NCI-H2227 (cell line): ENCODE measurements at regions not wholly inside any gene's neighbourhood (a gene's known extent, or its start where the extent isn't known, plus 50 kb on each side); places are given as distances from the start of the nearest gene placed in this dataset.

ENCODE experiments used
- DNase-seq: peaks from one replicate; lab custom pipeline; 2025; ENCODE audit not compliant: unreplicated experiment; lab: John Stamatoyannopoulos, UW

DNA sequence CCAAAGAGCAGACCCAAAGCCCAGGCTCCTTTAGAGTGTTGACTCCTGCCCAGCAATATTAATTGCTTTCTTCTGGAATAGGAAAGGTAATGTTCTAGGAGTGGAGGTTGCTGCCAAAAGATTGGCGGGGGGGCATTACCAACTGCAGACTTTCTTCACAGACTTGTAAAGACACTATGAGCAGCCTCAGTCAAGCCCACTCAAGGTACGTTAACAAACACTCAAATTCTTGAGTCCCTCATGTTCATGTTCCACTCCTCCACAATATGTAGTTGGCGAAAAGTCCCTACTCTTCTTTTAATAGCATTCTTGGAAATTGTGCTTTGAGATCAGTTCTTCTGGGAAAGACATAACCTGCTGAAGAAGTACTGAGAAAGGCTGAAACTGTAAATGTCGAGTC is 409.2 kb upstream of the KIF2A start:
- DNase-seq = no peak

DNA sequence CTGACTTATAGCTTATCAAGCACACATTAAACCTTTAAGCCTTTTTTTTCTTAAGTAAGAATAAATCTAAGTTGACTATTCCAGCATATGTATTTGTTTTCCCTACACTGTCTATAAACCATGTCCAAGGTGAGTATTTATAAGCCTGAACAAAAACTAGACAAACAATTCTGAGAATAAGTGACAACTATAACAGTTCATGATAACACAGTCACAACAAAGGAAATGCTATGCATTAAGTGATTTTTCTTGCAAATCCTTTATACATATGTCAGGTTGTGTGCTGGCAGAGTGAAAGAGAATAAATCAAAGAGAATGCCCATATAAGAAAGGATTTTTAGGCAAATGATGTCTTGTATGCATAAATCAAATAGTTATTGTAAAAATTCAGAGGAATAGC is 408.8 kb upstream of the KIF2A start:
- DNase-seq = no peak

DNA sequence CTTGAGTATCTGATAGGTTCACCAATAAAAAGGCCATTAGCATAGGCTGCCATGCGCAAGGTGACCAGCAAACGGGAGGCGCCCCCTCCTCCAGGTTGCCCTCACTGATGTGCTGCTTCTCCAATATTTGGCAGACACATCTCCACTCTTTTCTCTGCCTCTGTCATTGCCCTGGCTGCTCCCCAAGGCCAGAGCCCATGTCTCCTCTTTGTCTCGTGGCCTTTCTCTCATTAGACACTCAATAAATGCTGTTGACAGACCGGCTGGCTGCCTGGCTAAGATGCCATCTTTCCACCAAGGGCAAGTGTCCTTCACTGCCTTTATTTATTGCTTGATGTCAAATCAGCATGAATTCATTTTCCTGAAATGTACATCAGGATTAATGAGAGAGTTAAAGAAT is 404.0 kb upstream of the KIF2A start:
- DNase-seq = no peak

- no peak for DNase-seq
Observed at GRCh38 chr5:61904730-61905129, 401.3 kb upstream of the KIF2A start.

DNA sequence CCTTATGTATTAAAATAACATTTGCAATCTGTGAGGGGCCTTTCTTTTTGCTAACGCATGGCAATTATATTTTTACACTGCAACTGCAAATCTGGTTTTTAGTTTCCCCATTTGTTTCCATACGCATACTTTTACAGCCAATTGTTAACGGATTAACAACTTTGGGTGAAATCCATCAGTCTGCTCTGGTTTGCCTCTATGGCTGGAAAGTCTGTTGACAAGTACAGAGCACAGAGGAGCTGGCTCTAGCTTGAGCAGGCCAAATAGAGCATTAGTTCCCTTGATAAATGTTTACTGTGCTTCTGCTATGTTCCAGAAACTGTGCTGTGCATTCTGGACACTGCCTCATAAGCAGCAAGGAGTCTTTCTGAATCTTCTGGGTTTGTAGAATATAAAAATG is 400.4 kb upstream of the KIF2A start:
- no peak for DNase-seq

DNA sequence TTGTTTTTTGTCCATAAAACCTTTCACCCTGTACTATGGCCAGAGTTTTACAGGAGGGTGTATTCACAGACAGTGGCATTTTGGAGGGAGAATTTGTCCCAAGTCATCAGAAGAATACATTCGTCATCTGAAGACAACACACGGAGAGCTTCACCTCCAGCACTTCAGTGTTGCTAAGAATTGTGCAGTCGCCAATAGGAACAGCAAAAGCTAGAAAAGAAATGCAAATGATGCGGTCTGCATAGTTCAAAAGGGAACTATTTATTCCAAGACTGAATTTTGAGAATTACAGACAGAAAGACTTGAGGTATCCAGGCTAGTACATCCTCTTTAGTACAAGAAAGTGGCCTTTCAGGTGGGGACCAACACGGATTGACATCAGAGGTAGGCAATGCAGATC is 399.2 kb upstream of the KIF2A start:
- DNase-seq = no peak

- DNase-seq = no peak
Observed at GRCh38 chr5:61907995-61908394, 398.0 kb upstream of the KIF2A start.

DNA sequence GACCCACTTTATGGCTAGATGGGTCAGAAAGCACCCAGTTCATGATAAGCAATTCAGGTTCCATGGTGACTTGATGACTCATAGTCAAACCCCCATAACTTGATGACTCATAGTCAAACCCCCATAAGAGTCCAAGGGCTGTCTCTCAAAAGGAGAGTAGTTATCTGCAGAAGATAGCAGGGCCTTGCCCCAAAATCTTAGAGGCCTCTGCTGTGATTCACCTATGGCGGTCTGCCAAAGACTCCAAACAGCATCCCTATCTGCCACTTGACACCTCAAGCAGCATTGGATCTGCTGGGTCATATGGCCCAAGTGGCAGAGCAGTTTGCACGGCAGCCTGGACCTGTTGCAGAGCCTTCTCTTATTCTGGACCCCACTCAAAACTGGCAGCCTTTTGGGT is 395.2 kb upstream of the KIF2A start:
- DNase-seq = no peak

GRCh38 chr5:61912559-61912958 is 393.4 kb upstream of the KIF2A start:
- no peak for DNase-seq

- no peak for DNase-seq
Observed at GRCh38 chr5:61915646-61916045, 390.4 kb upstream of the KIF2A start.

DNA sequence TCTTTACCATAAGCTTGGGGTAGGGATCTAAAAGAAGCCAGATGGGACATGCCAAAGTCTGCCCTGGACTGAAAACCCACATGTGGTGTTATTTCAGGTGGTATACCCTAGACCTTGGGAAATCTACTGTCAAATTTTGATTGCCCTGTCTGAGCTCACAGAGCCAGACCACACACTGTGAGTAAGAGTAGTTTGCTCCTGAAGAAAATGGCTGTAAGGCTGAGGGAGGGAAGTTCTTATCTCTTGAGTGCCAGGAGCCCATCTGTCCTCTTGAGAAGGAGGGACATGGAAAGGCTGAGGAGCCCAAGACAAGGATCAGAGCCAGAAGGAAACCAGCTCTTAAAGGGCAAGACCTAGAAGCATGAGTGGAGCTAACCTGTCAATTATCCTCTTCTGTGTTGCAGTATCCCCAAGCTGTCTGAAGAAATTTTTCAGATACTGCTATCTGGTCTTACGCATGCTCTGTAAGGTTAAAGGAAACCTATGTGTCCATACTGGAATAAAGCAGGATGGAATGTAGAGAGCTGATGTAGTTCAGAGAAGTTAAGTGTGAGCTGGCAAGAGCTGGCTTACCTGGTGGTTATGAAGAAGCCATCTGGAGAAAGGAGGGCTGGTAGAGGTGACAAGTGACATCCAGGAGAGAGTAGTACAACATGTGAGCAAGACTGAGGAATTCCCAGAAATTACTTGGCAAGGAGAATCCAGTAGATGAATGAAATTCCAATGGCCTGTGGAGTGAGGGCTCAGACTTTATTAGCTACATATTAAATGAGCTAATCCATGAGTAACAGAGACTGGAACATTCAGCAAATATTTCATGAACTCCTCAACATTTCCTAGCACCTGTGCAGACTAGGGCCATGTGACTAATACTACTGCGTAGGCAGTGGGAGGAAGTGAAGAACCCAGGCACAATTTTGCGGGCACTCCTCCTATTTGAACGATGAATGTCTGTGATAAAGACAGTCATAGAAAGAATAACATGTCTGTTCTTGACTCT is 389.1 kb upstream of the KIF2A start:
- DNase-seq = peak; percentile 4

GRCh38 chr5:61918611-61919010 is 387.4 kb upstream of the KIF2A start:
- DNase-seq = no peak

DNA sequence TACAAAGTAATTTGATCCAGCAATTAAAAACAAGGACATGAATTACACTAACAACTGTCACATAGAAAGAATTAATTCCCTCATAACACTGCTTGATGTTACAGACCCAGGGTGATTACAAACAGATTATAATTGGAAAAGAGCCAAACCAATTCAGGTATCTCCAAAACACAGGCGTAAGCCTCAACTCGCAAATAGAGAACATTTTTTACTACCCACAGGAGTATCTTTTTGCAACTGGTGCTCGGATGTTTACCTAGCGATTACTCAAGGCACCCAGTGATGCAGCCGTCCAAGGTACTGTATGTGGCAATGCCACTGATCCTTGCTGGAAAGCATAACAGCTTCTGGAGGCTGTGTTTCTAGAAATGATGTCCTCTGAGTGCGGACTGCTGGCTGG is 386.1 kb upstream of the KIF2A start:
- DNase-seq = no peak

DNA sequence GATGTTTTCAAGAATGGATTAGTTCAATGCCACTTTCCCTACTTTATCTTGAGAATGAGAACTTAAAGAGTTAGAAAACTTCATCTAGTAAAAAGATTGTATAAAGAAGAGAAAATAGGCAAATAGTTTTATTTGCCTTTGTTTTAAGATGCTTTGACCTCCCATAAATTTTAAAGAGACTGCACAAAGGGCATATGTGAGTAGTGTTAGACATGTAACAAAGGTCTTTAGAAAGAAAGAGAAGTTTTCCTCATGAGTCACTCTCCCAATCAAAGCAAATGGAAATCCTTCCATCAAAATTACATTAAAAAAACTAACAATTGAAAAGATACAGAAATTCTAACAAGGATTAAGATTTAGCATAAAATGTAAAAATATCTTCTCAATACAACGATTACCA is 381.8 kb upstream of the KIF2A start:
- no peak for DNase-seq

DNA sequence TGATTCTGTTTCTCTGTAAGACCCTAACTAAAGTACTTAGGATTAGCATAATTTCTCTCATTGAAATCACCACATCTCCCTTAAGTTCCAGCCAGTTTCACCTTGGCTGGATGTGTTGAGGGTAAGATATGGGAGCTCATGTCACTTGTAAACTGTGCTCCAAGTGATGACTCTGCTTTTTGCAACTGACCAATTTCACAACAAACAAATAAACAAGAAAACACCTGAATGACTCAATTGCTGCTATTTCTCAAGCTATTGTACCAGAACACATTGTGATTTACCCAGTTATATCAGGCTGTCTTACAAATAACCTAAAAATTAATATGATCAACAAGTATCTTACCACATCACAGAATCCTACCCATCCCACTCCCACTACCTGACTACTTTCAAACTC is 379.1 kb upstream of the KIF2A start:
- no peak for DNase-seq

DNA sequence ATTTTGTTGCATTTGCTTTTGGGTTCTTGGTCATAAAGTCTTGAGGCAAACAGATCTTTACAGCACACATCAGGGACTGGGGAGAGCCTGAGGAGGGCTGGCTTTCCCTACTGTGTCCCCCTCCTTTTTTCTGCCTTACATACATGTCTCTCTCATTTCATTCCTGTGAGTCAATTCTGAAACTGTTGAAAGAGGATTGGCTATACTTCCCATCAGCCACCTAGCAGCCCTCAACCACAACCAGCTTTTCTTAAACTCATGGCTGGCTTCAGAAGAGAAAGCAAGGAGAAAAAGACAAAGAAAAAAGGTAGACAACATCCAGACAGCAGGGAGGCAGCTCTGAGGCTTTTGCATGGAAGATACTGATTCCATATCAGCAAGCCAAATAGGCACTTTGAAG is 374.8 kb upstream of the KIF2A start:
- DNase-seq = no peak

DNA sequence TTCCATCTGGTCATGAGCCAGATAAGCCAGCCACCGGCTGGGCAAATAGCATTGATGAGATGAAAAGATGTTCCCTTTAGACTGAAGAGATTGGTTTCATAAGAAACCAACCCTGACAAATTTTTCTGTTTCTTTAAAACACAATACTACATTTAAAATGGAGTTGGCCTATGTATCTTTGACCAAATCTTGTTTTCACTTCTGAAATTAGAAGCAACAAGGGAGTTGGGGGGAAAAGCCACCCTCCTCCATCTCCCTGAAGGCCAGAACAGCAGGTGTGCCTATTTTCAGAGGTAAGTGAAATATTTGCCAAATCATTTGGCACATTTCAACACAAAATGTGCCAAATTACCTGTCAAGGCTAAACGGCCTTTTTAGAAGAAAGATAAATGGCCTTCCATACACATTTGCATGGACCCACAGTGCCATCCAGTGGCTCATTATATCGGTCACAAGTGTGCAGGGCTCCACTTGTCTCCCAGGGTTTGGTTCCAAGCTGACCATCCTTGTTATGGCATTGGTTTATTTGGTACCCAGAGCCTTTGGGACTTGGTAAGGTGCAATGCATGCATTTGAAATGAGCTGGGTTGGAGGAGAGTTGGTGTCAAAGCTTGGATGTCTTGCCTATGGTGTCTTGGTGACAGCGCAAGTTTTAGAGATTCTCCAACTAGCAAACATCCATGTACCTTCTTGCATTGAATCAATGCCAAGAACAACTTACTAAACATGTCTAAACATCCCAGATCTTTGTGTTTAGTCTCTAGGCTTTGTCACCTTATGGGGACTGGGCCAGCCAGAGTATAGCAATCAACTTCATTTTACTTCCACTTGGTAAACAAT is 372.0 kb upstream of the KIF2A start:
- peak; percentile 77 for DNase-seq

GRCh38 chr5:61941637-61942036 is 364.4 kb upstream of the KIF2A start:
- no peak for DNase-seq

DNA sequence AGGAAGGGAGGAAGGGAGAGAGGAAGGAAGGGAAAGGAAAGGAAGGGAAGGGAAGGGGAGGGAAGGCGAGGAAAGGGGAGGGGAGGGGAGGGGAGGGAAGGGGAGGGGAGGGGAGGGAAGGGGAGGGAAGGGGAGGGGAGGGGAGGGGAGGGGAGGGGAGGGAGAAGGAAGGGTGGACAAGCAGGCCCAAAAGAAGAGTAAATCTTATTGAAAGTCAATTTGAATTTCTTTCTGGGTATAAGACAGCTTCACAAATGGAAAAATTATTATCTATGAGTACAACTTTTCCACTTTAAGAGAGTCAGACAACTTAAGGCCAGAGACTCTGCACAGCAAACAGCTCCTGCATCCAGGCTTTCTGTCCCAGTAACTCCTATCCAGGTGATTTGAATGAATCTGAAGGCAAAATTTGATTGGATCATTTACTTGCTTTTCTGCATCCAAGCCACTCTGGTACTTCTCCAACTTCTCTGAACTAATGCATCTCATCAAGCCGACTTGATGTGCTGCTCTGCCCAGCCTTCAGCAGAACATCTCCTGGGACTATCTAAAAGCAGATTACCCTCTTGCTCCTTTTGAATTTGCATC is 363.4 kb upstream of the KIF2A start:
- no peak for DNase-seq

- DNase-seq = no peak
Observed at GRCh38 chr5:61943713-61944112, 362.3 kb upstream of the KIF2A start.

- DNase-seq = no peak
Observed at GRCh38 chr5:61948151-61948550, 357.9 kb upstream of the KIF2A start.
